Coronary artery (tissue), 2 donors: ENCODE measurements at regions not wholly inside any gene's neighbourhood (a gene's known extent, or its start where the extent isn't known, plus 50 kb on each side); places are given as distances from the start of the nearest gene placed in this dataset.

Experiments
- DNase-seq: peaks from one replicate; pipeline ENCODE4 v3.0.0-alpha.2; 2017; ENCODE audit warnings: low spot score
- H3K27ac ChIP-seq, 2 donors: fragments of 200-600 bp; sonication (generic); one replicate each; pipeline ENCODE4 v1.5.1; 2016 to 2019
- H3K4me3 ChIP-seq: fragments of 200-600 bp; sonication (generic); 2 replicates; pipeline ENCODE4 v1.5.1; 2016; ENCODE audit warnings: mild to moderate bottlenecking, moderate library complexity
- CTCF ChIP-seq: fragments of 200-600 bp; sonication (generic); IDR thresholded peaks from one replicate; pipeline ENCODE4 v1.5.1; 2019; ENCODE audit warnings: antibody characterized with exemption

DNA sequence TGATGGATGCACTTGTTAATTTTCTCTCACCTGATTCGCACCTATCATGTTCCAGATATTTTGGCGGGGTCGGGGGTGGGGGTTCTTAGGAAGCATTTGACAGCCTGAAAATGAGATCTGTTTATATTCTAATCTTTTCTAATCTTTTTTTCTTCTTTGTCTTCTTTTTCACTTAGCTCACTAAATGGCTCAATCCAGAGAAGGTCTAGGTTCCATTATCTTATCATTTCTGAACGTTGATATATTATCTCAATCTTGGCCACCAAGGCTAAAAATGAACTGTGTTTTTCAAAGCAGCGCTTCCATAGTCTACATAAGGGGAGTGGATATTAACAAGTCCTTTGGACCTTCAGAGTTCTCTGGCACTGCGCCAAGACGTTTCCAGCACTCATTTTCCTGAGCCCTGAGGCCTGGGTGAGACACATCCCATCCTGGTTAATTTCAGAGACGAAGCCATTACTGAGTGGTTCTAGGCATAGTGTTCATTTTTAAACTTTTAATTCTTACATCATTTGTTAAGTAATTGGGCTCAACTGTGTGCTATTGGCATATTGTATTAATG is 229.0 kb downstream of the SOX11 start:
- DNase-seq, result no peak
- Histone ChIP-seq H3K27ac (no peak overlapping the region), H3K4me3 (no peak overlapping the region)
- no peak for TF ChIP-seq CTCF

- H3K27ac ChIP-seq, result no peak overlapping the region
- no peak overlapping the region for H3K4me3 ChIP-seq
- no peak for TF ChIP-seq CTCF
- no peak for DNase-seq
These were observed 232.1 kb downstream of the SOX11 start for GRCh38 chr2:5923957-5924945.

GRCh38 chr2:5925604-5926003 is 233.4 kb downstream of the SOX11 start:
- no peak for TF ChIP-seq CTCF
- no peak overlapping the region for H3K4me3 ChIP-seq
- DNase-seq, result no peak
- no peak overlapping the region for H3K27ac ChIP-seq

DNA sequence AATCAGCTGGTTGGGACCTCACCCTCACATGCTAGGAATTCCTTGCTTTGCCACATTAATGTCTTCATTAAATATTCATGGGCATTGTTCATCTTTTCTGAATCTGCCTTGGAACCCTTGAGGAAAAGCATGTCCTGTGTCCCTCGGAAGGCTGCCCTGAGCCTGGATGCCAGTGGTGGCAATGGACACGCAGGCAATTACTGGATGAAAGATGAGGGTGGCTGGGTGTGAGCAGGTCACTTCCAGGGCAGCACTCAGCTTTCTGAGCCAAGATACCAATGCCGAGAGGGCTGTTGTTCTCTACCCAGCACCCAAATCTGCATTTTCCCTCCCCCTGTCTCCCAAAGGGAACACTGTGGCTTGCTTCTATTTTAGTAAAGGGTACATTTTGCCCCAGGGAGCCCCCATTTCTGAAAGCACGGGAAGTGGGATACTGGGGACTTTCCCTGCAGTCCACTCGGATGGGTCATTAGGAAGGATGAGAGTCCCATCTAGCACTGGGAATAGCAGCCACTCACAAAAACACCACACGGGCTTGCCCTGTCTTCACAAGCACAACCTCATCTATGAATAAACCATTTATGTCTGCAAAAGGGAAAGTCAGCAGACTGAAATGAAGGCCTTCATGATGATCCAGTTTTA is 234.8 kb downstream of the SOX11 start:
- Histone ChIP-seq H3K27ac (no peak overlapping the region), H3K4me3 (no peak overlapping the region)
- TF ChIP-seq CTCF, result no peak
- no peak for DNase-seq

- Histone ChIP-seq H3K27ac (no peak overlapping the region), H3K4me3 (no peak overlapping the region)
- DNase-seq, result no peak
- TF ChIP-seq CTCF, result no peak
These were observed 240.6 kb downstream of the SOX11 start for GRCh38 chr2:5932556-5933469.

GRCh38 chr2:5933669-5934068 is 241.5 kb downstream of the SOX11 start:
- TF ChIP-seq CTCF, result no peak
- Histone ChIP-seq H3K4me3 (no peak overlapping the region), H3K27ac (no peak overlapping the region)
- no peak for DNase-seq
